ENCODE measurements at regions not wholly inside any gene's neighbourhood (a gene's known extent, or its start where the extent isn't known, plus 50 kb on each side); places are given as distances from the start of the nearest gene placed in this dataset.

GRCh38 chr2:235267251-235267650, 226.6 kb upstream of the AGAP1 start:
- WGBS, 2 donors: 78 to 85% methylated on average over 3 of the region's 3 CpGs
- H3K27me3 ChIP-seq: no peaks in the 10 kb centered on the region
- no peak overlapping the region for H3K4me3 ChIP-seq
- H3K27ac ChIP-seq: no peak overlapping the region
- no peaks in the 10 kb centered on the region for H3K9me3 ChIP-seq
- TF ChIP-seq CTCF (IDR thresholded peaks at IDR 0.05): no peak
- TF ChIP-seq POLR2A (IDR thresholded peaks at IDR 0.05): no peak
- intact Hi-C loops (cut with DNase I; ENCODE audit: low total_unique reads): no loop called here
- H3K36me3 ChIP-seq (ENCODE audit: low read depth, missing control alignments): no peaks in the 10 kb centered on the region
- H3K4me1 ChIP-seq: no peaks in the 10 kb centered on the region
- DNase-seq: no peak

DNA sequence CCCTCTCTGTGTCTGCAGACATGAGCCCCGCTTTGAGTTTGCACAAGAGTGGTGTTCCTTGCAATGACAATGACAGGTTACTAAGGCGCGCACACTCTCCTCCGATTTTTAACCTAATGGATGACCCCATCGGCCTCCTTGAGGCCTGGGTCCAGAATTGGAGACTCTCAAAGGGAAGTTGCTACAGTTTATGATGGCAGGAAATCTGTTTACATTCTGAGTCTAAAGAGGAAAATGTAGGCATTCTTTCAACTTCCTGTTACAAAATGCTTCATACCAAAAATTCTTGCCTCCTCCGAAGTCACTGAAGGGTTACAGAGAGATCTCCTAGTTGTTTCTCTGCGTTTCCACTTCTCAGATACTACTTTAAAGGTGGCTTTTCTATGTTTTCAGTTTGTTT, 225.3 kb upstream of the AGAP1 start:
- no peak overlapping the region for H3K4me3 ChIP-seq
- no peaks in the 10 kb centered on the region for H3K4me1 ChIP-seq
- H3K27me3 ChIP-seq: no peaks in the 10 kb centered on the region
- intact Hi-C loops (cut with DNase I; ENCODE audit: low total_unique reads): no loop called here
- no peak overlapping the region for H3K27ac ChIP-seq
- no peaks in the 10 kb centered on the region for H3K9me3 ChIP-seq
- no peaks in the 10 kb centered on the region for H3K36me3 ChIP-seq (ENCODE audit: low read depth, missing control alignments)
- DNase-seq: no peak
- TF ChIP-seq CTCF (IDR thresholded peaks at IDR 0.05) (no peak), POLR2A (IDR thresholded peaks at IDR 0.05) (no peak)
- 66 to 69% methylated on average over 7 of the region's 7 CpGs for WGBS, 2 donors

GRCh38 chr2:235270291-235270690, 223.6 kb upstream of the AGAP1 start:
- Histone ChIP-seq H3K4me1 (no peaks in the 10 kb centered on the region), H3K27ac (no peak overlapping the region), H3K27me3 (no peaks in the 10 kb centered on the region), H3K9me3 (no peaks in the 10 kb centered on the region), H3K4me3 (no peak overlapping the region), H3K36me3 (ENCODE audit: low read depth, missing control alignments) (no peaks in the 10 kb centered on the region)
- TF ChIP-seq POLR2A (IDR thresholded peaks at IDR 0.05) (no peak), CTCF (IDR thresholded peaks at IDR 0.05) (no peak)
- no peak for DNase-seq
- WGBS, 2 donors: 92% methylated on average over 4 of the region's 4 CpGs
- intact Hi-C loops (cut with DNase I; ENCODE audit: low total_unique reads): no loop called here

GRCh38 chr2:235270956-235271355, 222.9 kb upstream of the AGAP1 start:
- TF ChIP-seq POLR2A (IDR thresholded peaks at IDR 0.05) (no peak), CTCF (IDR thresholded peaks at IDR 0.05) (no peak)
- Histone ChIP-seq H3K9me3 (no peaks in the 10 kb centered on the region), H3K4me1 (no peaks in the 10 kb centered on the region), H3K36me3 (ENCODE audit: low read depth, missing control alignments) (no peaks in the 10 kb centered on the region), H3K27me3 (no peaks in the 10 kb centered on the region), H3K4me3 (no peak overlapping the region), H3K27ac (no peak overlapping the region)
- DNase-seq: no peak
- WGBS, 2 donors: 81 to 84% methylated on average over 4 of the region's 4 CpGs
- intact Hi-C loops (cut with DNase I; ENCODE audit: low total_unique reads): no loop called here

DNA sequence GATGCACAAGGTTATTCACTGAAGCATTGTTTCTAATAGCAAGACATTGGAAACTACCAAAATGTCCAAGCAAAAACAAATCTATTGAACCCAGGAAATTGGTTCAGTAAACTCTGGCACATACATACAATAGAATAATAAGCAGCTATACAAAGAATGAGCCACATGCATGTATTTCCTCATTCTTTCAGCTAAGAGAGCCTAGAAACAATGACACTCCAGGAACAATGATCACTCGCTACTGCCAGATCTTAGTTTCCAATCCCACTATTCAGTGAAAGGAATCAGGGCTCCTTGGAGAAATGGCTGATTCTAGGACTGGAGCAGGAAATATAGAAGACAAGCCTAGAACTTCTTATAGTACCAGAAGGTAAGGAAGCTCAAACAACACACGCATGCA, 221.9 kb upstream of the AGAP1 start:
- Histone ChIP-seq H3K4me1 (no peaks in the 10 kb centered on the region), H3K27ac (no peak overlapping the region), H3K4me3 (no peak overlapping the region), H3K36me3 (ENCODE audit: low read depth, missing control alignments) (no peaks in the 10 kb centered on the region), H3K27me3 (no peaks in the 10 kb centered on the region), H3K9me3 (no peaks in the 10 kb centered on the region)
- TF ChIP-seq POLR2A (IDR thresholded peaks at IDR 0.05) (no peak), CTCF (IDR thresholded peaks at IDR 0.05) (no peak)
- intact Hi-C loops (cut with DNase I; ENCODE audit: low total_unique reads): no loop called here
- no peak for DNase-seq
- 86 to 94% methylated on average over 2 of the region's 2 CpGs for WGBS, 2 donors

All from testis (tissue), 2 donors.